H1 (cell line): ENCODE measurements at regions not wholly inside any gene's neighbourhood (a gene's known extent, or its start where the extent isn't known, plus 50 kb on each side); places are given as distances from the start of the nearest gene placed in this dataset.

ENCODE experiments used
- BCL11A ChIP-seq, 2 experiments: IDR thresholded peaks; one replicate each; pipeline ENCODE4 v1.6.1; 2011; ENCODE audit warnings: low read depth in 2 of 2, low read length in 2 of 2, mild to moderate bottlenecking in 2 of 2
- BRCA1 ChIP-seq: IDR thresholded peaks from 2 replicates; pipeline ENCODE4 v1.6.1; 2012; ENCODE audit warnings: low read depth, low read length, improper control_type of control experiment
- CHD7 ChIP-seq: fragments of 300-600 bp; sonication (generic); IDR thresholded peaks from 2 replicates; pipeline ENCODE4 v1.7.1; 2012; ENCODE audit warnings: low read length, moderate library complexity, mild to moderate bottlenecking, inconsistent platforms; ENCODE audit not compliant: insufficient replicate concordance
- CREB1 ChIP-seq: IDR thresholded peaks from 2 replicates; pipeline ENCODE4 v1.6.1; 2012; ENCODE audit warnings: inconsistent platforms
- NRF1 ChIP-seq: IDR thresholded peaks from 2 replicates; pipeline ENCODE4 v1.6.1; 2011; ENCODE audit warnings: mild to moderate bottlenecking, low read depth, low read length, improper control_type of control experiment
- RNF2 ChIP-seq: fragments of 200-900, 300-1000 bp; sonication (generic); IDR thresholded peaks from 2 replicates; pipeline ENCODE4 v1.7.1; 2016; ENCODE audit warnings: borderline replicate concordance, low read depth, mild to moderate bottlenecking, antibody characterized with exemption, low read length; ENCODE audit not compliant: poor library complexity, severe bottlenecking; ENCODE audit errors: missing control alignments

GRCh38 chr13:90105276-90105675 is 1242.2 kb upstream of the MIR17HG start (continued):
- TF ChIP-seq CHD7, result no peak
- TF ChIP-seq BCL11A (IDR thresholded peaks at IDR 0.05; ENCODE audit: low read depth in 2 of 2, low read length in 2 of 2), result no peak
- no peak for TF ChIP-seq BRCA1
- no peak for TF ChIP-seq RNF2
- TF ChIP-seq NRF1, result no peak
- no peak for TF ChIP-seq CREB1
